ENCODE measurements at regions not wholly inside any gene's neighbourhood (a gene's known extent, or its start where the extent isn't known, plus 50 kb on each side); places are given as distances from the start of the nearest gene placed in this dataset.

DNA sequence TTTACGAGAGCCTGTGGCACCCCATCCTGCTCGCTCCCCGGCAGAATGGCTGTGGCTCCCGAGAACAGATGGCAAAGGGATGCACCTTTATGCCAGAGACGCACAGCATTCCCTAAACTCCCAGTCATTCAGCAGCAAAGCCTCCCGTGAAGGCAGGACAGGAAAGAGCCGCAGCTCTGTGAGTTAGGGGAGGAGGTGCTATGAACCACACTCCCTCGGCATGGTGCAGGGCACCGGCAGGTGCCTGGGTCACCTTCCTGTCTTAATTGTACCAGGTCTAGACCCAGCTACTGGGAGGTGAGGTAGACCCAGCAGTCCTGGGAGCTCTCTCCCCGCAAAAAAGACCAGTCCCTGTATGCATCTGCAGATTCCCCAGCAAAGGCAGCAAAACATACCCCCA is 149.8 kb downstream of the TWIST2 start:
- no peak overlapping the region for H3K27ac ChIP-seq
- TF ChIP-seq, protein P1, sequence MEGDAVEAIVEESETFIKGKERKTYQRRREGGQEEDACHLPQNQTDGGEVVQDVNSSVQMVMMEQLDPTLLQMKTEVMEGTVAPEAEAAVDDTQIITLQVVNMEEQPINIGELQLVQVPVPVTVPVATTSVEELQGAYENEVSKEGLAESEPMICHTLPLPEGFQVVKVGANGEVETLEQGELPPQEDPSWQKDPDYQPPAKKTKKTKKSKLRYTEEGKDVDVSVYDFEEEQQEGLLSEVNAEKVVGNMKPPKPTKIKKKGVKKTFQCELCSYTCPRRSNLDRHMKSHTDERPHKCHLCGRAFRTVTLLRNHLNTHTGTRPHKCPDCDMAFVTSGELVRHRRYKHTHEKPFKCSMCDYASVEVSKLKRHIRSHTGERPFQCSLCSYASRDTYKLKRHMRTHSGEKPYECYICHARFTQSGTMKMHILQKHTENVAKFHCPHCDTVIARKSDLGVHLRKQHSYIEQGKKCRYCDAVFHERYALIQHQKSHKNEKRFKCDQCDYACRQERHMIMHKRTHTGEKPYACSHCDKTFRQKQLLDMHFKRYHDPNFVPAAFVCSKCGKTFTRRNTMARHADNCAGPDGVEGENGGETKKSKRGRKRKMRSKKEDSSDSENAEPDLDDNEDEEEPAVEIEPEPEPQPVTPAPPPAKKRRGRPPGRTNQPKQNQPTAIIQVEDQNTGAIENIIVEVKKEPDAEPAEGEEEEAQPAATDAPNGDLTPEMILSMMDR (IDR thresholded peaks at IDR 0.05): no peak
- TF ChIP-seq POLR2AphosphoS5 (IDR thresholded peaks at IDR 0.05): no peak
- TF ChIP-seq POLR2A (IDR thresholded peaks at IDR 0.05): no peak
- no peaks in the 10 kb centered on the region for H3K36me3 ChIP-seq
- H3K4me3 ChIP-seq: no peak overlapping the region
- no peaks in the 10 kb centered on the region for H3K27me3 ChIP-seq
- no peaks in the 10 kb centered on the region for H3K4me1 ChIP-seq
- intact Hi-C loops (cut with DNase I; ENCODE audit: low total_unique reads): no loop called here
- H3K9me3 ChIP-seq: peaks cover 11 to 16% of the 10 kb centered on the region in 2 donors
- no peak for DNase-seq (ENCODE audit: low spot score in 2 of 2)
